Esophagus squamous epithelium (tissue), 5 donors: ENCODE measurements at regions not wholly inside any gene's neighbourhood (a gene's known extent, or its start where the extent isn't known, plus 50 kb on each side); places are given as distances from the start of the nearest gene placed in this dataset.
A peak's percentile ranks its signal among the peaks of the same experiment; 100 is the strongest.

ENCODE experiments used
- DNase-seq: peaks from one replicate; lab custom pipeline; 2025; lab: John Stamatoyannopoulos, UW
- H3K27ac ChIP-seq, 4 donors: fragments of 200-600 bp; sonication (generic); one replicate each; pipeline ENCODE4 v1.5.1; 2016 to 2019; ENCODE audit warnings: mild to moderate bottlenecking in 1 of 4
- H3K27me3 ChIP-seq, 4 donors: fragments of 200-600 bp; sonication (generic); 1 replicate in 3 of 4; 2 replicates in 1 of 4; pipeline versions ENCODE4 v1.5.1 to v1.6.0; 2017 to 2021; ENCODE audit warnings: antibody characterized with exemption in 1 of 4
- H3K36me3 ChIP-seq, 3 donors: fragments of 200-600 bp; sonication (generic); one replicate each; pipeline ENCODE4 v1.5.1; 2016 to 2019
- H3K4me1 ChIP-seq, 3 donors: fragments of 200-600 bp; sonication (generic); one replicate each; pipeline ENCODE4 v1.5.1; 2017 to 2019
- H3K4me3 ChIP-seq, 4 donors: fragments of 200-600 bp; sonication (generic); 1 replicate in 3 of 4; 2 replicates in 1 of 4; pipeline ENCODE4 v1.5.1; 2016 to 2019; ENCODE audit warnings: mild to moderate bottlenecking in 2 of 4, moderate library complexity in 1 of 4
- H3K9me3 ChIP-seq, 3 donors: fragments of 200-600 bp; sonication (generic); one replicate each; pipeline ENCODE4 v1.5.1; 2016 to 2019
- POLR2A ChIP-seq, 4 donors: fragments of 450-650 bp; IDR thresholded peaks; one replicate each; pipeline ENCODE4 v1.6.1; 2017; ENCODE audit warnings: antibody characterized with exemption in 4 of 4, mild to moderate bottlenecking in 4 of 4, moderate library complexity in 3 of 4
- WGBS, 2 donors: methylation state at CpG; one replicate each; pipeline ENCODE4 v1.1.5; 2018; 5-methylcytosine and 5-hydroxymethylcytosine counted together
- intact Hi-C: fragments of 100-400 bp; cut with DNase I; formaldehyde crosslinking; loops from one replicate; pipeline ENCODE4 v1.15.0; 2022
- TF ChIP-seq, protein P1 (sequence below), 6 experiments: fragments of 450-650 bp in 4 of 6; fragments of 200-600 bp in 2 of 6; sonication (generic) in 2 of 6; IDR thresholded peaks; one replicate each; pipeline ENCODE4 v1.5.1; 2016 to 2019; ENCODE audit warnings: antibody characterized with exemption in 6 of 6, mild to moderate bottlenecking in 4 of 6, moderate library complexity in 4 of 6
- donor health status: DM: yes; HTN: yes; CAD: no.

- intact Hi-C loops = no loop called here
- no peaks in the 10 kb centered on the region for H3K9me3 ChIP-seq
Measured at GRCh38 chr3:105959851-105960250, 91.0 kb upstream of the CBLB start.

DNA sequence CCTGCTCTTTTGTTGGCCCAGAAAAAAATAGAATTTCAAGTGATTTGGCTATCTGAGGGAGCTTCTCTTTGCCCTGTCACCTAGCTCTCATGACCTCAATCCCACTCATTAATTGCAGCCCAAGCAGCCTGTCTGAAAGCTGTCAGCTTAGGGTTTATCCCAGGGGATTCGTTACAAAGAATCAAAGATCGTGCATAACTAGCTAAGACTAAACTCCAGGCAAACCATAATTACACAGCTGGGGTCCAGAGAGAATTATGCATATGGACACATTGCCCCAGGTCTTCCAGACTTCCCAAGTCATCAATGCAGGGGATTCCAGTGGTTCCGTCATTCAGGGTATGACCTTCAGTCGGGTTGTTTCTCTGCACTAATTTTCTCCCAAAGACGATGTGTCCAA lies 91.6 kb upstream of the CBLB start:
- Histone ChIP-seq H3K9me3 (no peaks in the 10 kb centered on the region), H3K27ac (no peak overlapping the region), H3K27me3 (no peaks in the 10 kb centered on the region), H3K4me1 (peaks cover 0 to 4% (median 0%) of the 10 kb centered on the region in 3 donors), H3K4me3 (no peak overlapping the region), H3K36me3 (no peaks in the 10 kb centered on the region)
- 80 to 95% methylated on average over 3 to 5 of the region's 5 CpGs for WGBS, 2 donors
- DNase-seq = no peak
- intact Hi-C loops = no loop called here
- no peak for TF ChIP-seq POLR2A (IDR thresholded peaks at IDR 0.05)
- TF ChIP-seq, protein P1, sequence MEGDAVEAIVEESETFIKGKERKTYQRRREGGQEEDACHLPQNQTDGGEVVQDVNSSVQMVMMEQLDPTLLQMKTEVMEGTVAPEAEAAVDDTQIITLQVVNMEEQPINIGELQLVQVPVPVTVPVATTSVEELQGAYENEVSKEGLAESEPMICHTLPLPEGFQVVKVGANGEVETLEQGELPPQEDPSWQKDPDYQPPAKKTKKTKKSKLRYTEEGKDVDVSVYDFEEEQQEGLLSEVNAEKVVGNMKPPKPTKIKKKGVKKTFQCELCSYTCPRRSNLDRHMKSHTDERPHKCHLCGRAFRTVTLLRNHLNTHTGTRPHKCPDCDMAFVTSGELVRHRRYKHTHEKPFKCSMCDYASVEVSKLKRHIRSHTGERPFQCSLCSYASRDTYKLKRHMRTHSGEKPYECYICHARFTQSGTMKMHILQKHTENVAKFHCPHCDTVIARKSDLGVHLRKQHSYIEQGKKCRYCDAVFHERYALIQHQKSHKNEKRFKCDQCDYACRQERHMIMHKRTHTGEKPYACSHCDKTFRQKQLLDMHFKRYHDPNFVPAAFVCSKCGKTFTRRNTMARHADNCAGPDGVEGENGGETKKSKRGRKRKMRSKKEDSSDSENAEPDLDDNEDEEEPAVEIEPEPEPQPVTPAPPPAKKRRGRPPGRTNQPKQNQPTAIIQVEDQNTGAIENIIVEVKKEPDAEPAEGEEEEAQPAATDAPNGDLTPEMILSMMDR (IDR thresholded peaks at IDR 0.05) = no peak

More at GRCh38 chr3:105959851-105960250, 91.0 kb upstream of the CBLB start:
- no peaks in the 10 kb centered on the region for H3K4me1 ChIP-seq
- DNase-seq = no peak
- no peak overlapping the region for H3K4me3 ChIP-seq
- 82 to 84% methylated on average over 3 of the region's 3 CpGs for WGBS, 2 donors
- H3K27ac ChIP-seq = no peak overlapping the region
- no peak for TF ChIP-seq POLR2A (IDR thresholded peaks at IDR 0.05)
- TF ChIP-seq, protein P1 (IDR thresholded peaks at IDR 0.05) = no peak
- H3K27me3 ChIP-seq = no peaks in the 10 kb centered on the region
- H3K36me3 ChIP-seq = no peaks in the 10 kb centered on the region

- Histone ChIP-seq H3K9me3 (no peaks in the 10 kb centered on the region), H3K4me1 (peaks cover 0 to 20% (median 5%) of the 10 kb centered on the region in 3 donors), H3K36me3 (no peaks in the 10 kb centered on the region), H3K27ac (no peak overlapping the region), H3K4me3 (no peak overlapping the region), H3K27me3 (no peaks in the 10 kb centered on the region)
- TF ChIP-seq, protein P1 (IDR thresholded peaks at IDR 0.05) = no peak
- no peak for TF ChIP-seq POLR2A (IDR thresholded peaks at IDR 0.05)
- 91 to 92% methylated on average over 1 of the region's 1 CpG for WGBS, 2 donors
- intact Hi-C loops = no loop called here
- no peak for DNase-seq
Measured at GRCh38 chr3:105963161-105963560, 94.3 kb upstream of the CBLB start.

DNA sequence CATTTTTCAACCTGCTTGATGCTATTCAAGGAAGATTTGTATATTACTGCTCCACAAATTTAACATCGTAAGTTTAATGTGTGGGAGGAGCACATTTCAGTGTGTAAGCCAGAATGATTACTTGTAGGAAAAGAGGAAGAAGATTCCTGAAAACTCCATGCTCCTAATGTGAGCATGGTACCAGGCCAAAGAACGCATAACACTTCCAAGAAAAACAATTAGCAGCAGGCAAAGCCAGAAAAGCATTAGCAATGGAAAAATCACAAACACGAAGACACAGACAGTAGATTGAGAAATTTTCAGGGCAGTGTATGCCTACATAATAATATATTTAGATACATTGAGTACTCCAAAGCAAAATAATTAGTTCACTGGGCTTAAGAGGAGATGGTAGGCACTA lies 96.6 kb upstream of the CBLB start:
- H3K4me1 ChIP-seq = peaks cover 0 to 24% (median 5%) of the 10 kb centered on the region in 3 donors
- no peaks in the 10 kb centered on the region for H3K9me3 ChIP-seq
- peak overlapping the region in 2 of 4 donors; percentile 13 for H3K27ac ChIP-seq
- WGBS, 2 donors = 15 to 25% methylated on average over 3 of the region's 3 CpGs
- no peaks in the 10 kb centered on the region for H3K27me3 ChIP-seq
- H3K4me3 ChIP-seq = no peak overlapping the region
- intact Hi-C loops = no loop called here
- no peak for TF ChIP-seq POLR2A (IDR thresholded peaks at IDR 0.05)
- TF ChIP-seq, protein P1 (IDR thresholded peaks at IDR 0.05) = no peak
- DNase-seq = no peak
- no peaks in the 10 kb centered on the region for H3K36me3 ChIP-seq

- Histone ChIP-seq H3K9me3 (peaks cover 0 to 11% (median 2%) of the 10 kb centered on the region in 3 donors), H3K4me1 (peaks cover 0 to 27% (median 5%) of the 10 kb centered on the region in 3 donors), H3K36me3 (no peaks in the 10 kb centered on the region), H3K27ac (no peak overlapping the region), H3K27me3 (no peaks in the 10 kb centered on the region), H3K4me3 (no peak overlapping the region)
- DNase-seq = no peak
- TF ChIP-seq POLR2A (IDR thresholded peaks at IDR 0.05) = no peak
- TF ChIP-seq, protein P1 (IDR thresholded peaks at IDR 0.05) = no peak
- 11 to 56% methylated on average over 1 of the region's 1 CpG for WGBS, 2 donors
- intact Hi-C loops = no loop called here
Measured at GRCh38 chr3:105967117-105967516, 98.3 kb upstream of the CBLB start.
